Erythroblast (primary cell): ENCODE measurements at regions not wholly inside any gene's neighbourhood (a gene's known extent, or its start where the extent isn't known, plus 50 kb on each side); places are given as distances from the start of the nearest gene placed in this dataset.

ENCODE experiments used
- DNase-seq, 2 experiments: peaks; one replicate each; lab custom pipeline; 2025; lab: John Stamatoyannopoulos, UW
- GATA1 ChIP-seq: IDR thresholded peaks from 2 replicates; pipeline ENCODE4 v1.6.1; 2011; ENCODE audit warnings: low read depth, mild to moderate bottlenecking, control low read depth, low read length, moderate library complexity
- POLR2A ChIP-seq: IDR thresholded peaks from 2 replicates; pipeline ENCODE4 v1.6.1; 2011; ENCODE audit warnings: mild to moderate bottlenecking, low read length

GRCh38 chr3:167958141-167958540, 137.6 kb downstream of the GOLIM4 start:
- TF ChIP-seq POLR2A, result no peak
- TF ChIP-seq GATA1, result no peak
- DNase-seq, result no peak

DNA sequence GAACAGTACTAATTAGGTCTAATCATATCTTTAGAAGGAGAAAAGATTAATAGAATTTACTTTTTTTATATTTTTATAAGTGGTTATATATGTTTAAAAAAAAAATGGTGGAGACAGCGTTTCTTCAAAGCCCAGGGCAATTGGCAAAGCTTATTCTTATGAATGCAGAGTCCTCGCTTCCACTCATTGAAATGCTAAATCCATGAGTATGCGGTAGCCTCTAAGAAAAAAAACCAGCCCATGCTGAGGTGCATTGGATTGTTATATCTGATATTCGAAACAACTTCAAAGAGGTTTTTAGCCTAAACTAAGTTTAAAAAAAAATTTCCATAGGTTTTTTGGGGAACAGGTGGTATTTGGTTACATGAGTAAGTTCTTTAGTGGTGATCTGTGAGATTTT, 142.8 kb downstream of the GOLIM4 start:
- TF ChIP-seq GATA1 (no peak), POLR2A (no peak)

GRCh38 chr3:167950212-167950611, 145.5 kb downstream of the GOLIM4 start:
- DNase-seq, result no peak
- TF ChIP-seq POLR2A, result no peak
- no peak for TF ChIP-seq GATA1

More for the DNA sequence above, 142.8 kb downstream of the GOLIM4 start:
- DNase-seq, result no peak

DNA sequence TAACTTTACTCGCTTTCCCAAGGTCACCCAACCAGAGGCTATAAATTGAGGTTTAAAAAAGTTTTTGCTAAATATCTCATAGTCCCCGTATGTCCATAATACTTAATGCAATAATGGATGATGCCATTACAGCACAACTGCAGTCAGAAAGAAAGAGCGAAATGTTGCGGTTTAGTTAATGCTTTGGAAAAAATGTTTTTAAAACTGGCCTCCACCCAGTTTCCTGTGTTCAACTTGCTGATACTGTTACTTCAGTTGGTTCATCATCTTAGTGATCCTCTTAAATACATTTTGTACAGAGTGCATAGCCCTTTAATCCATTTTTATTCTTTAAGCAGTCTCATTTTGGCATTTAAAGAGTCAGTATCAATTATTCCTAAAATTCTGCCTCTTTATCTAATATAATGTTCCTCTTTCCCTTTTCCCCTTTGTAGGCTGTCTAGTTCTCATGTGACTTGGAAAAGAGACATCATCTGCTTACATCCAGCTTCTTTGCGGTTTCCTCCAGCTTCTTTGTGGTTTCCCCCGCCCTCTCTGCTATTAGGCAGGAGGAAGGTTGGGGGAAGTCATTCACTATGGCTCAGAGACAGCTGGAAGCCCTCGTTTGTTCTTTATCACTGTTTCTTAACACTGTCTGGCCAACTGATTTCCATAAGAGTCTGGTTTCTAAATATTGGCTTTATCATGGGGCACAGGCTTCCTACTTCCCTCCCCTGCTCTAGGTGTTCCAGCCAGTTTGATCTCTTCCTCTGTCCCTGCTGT, 154.3 kb downstream of the GOLIM4 start:
- peak; percentile 42 to 80 for DNase-seq
- no peak for TF ChIP-seq GATA1
- no peak for TF ChIP-seq POLR2A

GRCh38 chr3:167940241-167940640, 155.5 kb downstream of the GOLIM4 start:
- no peak for TF ChIP-seq POLR2A
- no peak for TF ChIP-seq GATA1
- DNase-seq, result no peak

DNA sequence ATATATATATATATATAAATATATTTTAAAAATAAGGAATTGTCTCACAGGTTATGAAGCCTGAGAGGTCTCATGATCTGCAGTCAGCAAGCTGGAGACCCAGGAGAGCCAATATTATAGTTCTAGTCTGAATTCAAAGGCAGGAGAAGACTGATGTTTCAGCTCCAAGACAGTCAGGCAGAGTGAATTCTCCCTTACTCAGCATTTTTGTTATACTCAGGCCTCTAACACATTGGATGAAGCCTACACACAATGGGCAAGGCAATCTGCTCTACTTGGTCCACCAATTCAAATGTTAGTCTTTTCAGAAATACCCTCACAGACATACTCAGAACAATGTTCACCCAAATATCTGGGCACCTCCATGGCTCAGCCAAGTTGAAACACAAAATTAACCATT, 157.2 kb downstream of the GOLIM4 start:
- no peak for DNase-seq
- TF ChIP-seq POLR2A (no peak), GATA1 (no peak)

DNA sequence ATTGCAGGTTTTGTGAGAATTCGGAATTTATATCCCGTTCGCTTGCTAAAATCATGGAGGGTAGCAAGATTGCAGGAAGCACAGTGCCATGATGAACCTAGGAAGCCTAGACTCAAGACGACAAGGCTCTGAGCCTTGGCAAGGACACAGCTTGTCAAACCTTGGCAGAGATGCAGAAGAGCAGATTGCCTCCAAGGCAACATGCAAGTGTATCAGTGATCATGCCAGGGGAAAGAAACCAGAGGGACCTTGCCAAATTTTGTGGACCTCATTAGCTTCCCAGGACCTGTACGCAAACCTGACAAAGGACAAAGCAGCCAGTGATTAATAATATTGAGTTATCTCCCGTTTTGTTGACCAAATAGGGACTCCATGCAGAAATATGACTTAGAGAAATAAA, 159.7 kb downstream of the GOLIM4 start:
- no peak for DNase-seq
- TF ChIP-seq GATA1 (no peak), POLR2A (no peak)

DNA sequence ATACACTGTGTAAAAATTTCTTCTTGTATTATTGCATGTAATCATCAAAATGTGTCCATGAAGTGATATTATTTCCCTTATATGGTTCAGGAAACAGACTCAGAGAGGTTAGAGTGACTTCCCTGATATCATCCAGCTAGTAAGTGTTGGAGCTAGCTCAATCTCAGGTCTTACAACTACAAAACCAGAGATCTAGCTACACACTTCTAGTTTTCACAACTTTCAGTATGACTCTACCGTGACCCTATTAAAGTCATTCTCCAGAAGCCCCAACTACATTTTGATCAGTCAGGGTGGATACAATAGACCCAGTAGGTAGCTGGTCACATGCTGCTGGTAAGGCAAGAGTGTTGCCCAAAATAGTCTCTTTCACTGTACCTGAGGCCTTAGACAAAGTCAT, 165.3 kb downstream of the GOLIM4 start:
- TF ChIP-seq POLR2A, result no peak
- no peak for TF ChIP-seq GATA1
- no peak for DNase-seq

- DNase-seq, result no peak
- TF ChIP-seq GATA1, result no peak
- TF ChIP-seq POLR2A, result no peak
Observed at GRCh38 chr3:167929968-167930367, 165.8 kb downstream of the GOLIM4 start.

GRCh38 chr3:167928381-167928780, 167.3 kb downstream of the GOLIM4 start:
- TF ChIP-seq POLR2A (no peak), GATA1 (no peak)
- no peak for DNase-seq

GRCh38 chr3:167920747-167921146, 175.0 kb downstream of the GOLIM4 start:
- DNase-seq, result no peak
- TF ChIP-seq POLR2A (no peak), GATA1 (no peak)

- TF ChIP-seq GATA1 (no peak), POLR2A (no peak)
- DNase-seq, result no peak
Observed at GRCh38 chr3:167919590-167919989, 176.1 kb downstream of the GOLIM4 start.

DNA sequence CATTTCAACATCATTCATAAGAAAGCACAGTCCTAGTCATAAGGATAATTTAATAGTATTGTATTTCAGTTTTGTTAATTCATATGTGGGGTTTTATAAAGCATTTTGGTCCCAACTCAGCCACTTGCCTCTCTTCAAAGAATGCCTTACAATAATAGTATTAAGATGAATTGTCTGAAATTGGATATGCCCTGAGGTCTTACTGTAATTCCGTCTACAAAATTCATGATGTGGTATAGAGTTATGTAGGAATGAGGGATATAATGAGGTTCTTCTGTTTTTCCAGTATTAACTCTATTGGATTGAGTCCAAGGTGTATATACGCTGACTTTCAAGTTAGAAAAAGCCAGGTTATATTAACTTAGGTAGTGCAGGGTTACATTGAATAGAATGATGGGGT, 177.0 kb downstream of the GOLIM4 start:
- TF ChIP-seq POLR2A (no peak), GATA1 (no peak)
- no peak for DNase-seq

- TF ChIP-seq GATA1, result no peak
- TF ChIP-seq POLR2A, result no peak
- no peak for DNase-seq
Observed at GRCh38 chr3:167918008-167918596, 177.6 kb downstream of the GOLIM4 start.
